ENCODE measurements at regions not wholly inside any gene's neighbourhood (a gene's known extent, or its start where the extent isn't known, plus 50 kb on each side); places are given as distances from the start of the nearest gene placed in this dataset.

- TF ChIP-seq TAF1 (IDR thresholded peaks at IDR 0.05; ENCODE audit: borderline replicate concordance, insufficient read depth, low read length) = no peak
- no peak for TF ChIP-seq FOXP2 (optimal IDR thresholded peaks at IDR 0.05; ENCODE audit: borderline replicate concordance, extremely low read depth, extremely low read length, insufficient read depth)
- no peak for TF ChIP-seq POLR2AphosphoS5 (IDR thresholded peaks at IDR 0.05; ENCODE audit: low read depth, low read length)
- TF ChIP-seq REST (IDR thresholded peaks at IDR 0.05; ENCODE audit: insufficient read depth in 1 of 2, low read depth in 2 of 2, low read length in 2 of 2) = no peak
- no peak for TF ChIP-seq SIN3A (IDR thresholded peaks at IDR 0.05; ENCODE audit: borderline replicate concordance, insufficient read depth, low read length)
These were observed 221.9 kb upstream of the CELF4 start for GRCh38 chr18:37787452-37787851.

- TF ChIP-seq REST (IDR thresholded peaks at IDR 0.05; ENCODE audit: insufficient read depth in 1 of 2, low read depth in 2 of 2, low read length in 2 of 2) (no peak), POLR2AphosphoS5 (IDR thresholded peaks at IDR 0.05; ENCODE audit: low read depth, low read length) (no peak), SIN3A (IDR thresholded peaks at IDR 0.05; ENCODE audit: borderline replicate concordance, insufficient read depth, low read length) (no peak)
These were observed 218.2 kb upstream of the CELF4 start for GRCh38 chr18:37783771-37784170.

GRCh38 chr18:37779220-37779619, 213.6 kb upstream of the CELF4 start:
- no peak for TF ChIP-seq TAF1 (IDR thresholded peaks at IDR 0.05; ENCODE audit: borderline replicate concordance, insufficient read depth, low read length)
- no peak for TF ChIP-seq POLR2AphosphoS5 (IDR thresholded peaks at IDR 0.05; ENCODE audit: low read depth, low read length)
- TF ChIP-seq SIN3A (IDR thresholded peaks at IDR 0.05; ENCODE audit: borderline replicate concordance, insufficient read depth, low read length) = no peak
- TF ChIP-seq REST (IDR thresholded peaks at IDR 0.05; ENCODE audit: insufficient read depth in 1 of 2, low read depth in 2 of 2, low read length in 2 of 2) = no peak
- TF ChIP-seq FOXP2 (optimal IDR thresholded peaks at IDR 0.05; ENCODE audit: borderline replicate concordance, extremely low read depth, extremely low read length, insufficient read depth) = no peak

- TF ChIP-seq FOXP2 (optimal IDR thresholded peaks at IDR 0.05; ENCODE audit: borderline replicate concordance, extremely low read depth, extremely low read length, insufficient read depth) (no peak), REST (IDR thresholded peaks at IDR 0.05; ENCODE audit: insufficient read depth in 1 of 2, low read depth in 2 of 2, low read length in 2 of 2) (no peak), TAF1 (IDR thresholded peaks at IDR 0.05; ENCODE audit: borderline replicate concordance, insufficient read depth, low read length) (no peak), POLR2AphosphoS5 (IDR thresholded peaks at IDR 0.05; ENCODE audit: low read depth, low read length) (no peak), SIN3A (IDR thresholded peaks at IDR 0.05; ENCODE audit: borderline replicate concordance, insufficient read depth, low read length) (no peak)
These were observed 213.0 kb upstream of the CELF4 start for GRCh38 chr18:37778417-37779165.

All from PFSK-1 (cell line).